H1 (cell line): ENCODE measurements at regions not wholly inside any gene's neighbourhood (a gene's known extent, or its start where the extent isn't known, plus 50 kb on each side); places are given as distances from the start of the nearest gene placed in this dataset.

Experiments
- CTCF ChIA-PET: fragments of 300-600 bp; sonication (Branson Sonifier 250); formaldehyde crosslinking; loops from one replicate; lab custom pipeline; 2021; ENCODE audit not compliant: partially characterized antibody; lab: Charles Lee
- POLR2A ChIA-PET: fragments of 300-600 bp; sonication (Branson Sonifier 250); formaldehyde crosslinking; loops from one replicate; lab custom pipeline; 2021; ENCODE audit warnings: inconsistent platforms; ENCODE audit not compliant: partially characterized antibody; lab: Charles Lee
- DNase-seq, 2 experiments: peaks; one replicate each; pipeline versions ENCODE4 v3.0.0 to v3.0.0-alpha.2; 2010 to 2022; ENCODE audit warnings: low spot score in 2 of 2, low read depth in 1 of 2, mixed read lengths in 1 of 2
- FAIRE-seq: peaks from 2 replicates; lab custom pipeline; 2011; peaks lifted over from hg19 to GRCh38; lab: Jason Lieb, UNC
- H2AFZ ChIP-seq: 2 replicates; pipeline ENCODE4 v1.8.1; 2012; ENCODE audit warnings: low read length, inconsistent platforms
- H2AK5ac ChIP-seq: 2 replicates; pipeline ENCODE4 v1.6.1; 2013; ENCODE audit warnings: low read depth, low read length
- H2BK120ac ChIP-seq: replicated peaks from 2 replicates; pipeline ENCODE3; 2013; ENCODE audit warnings: low read depth, low read length, inconsistent platforms
- H2BK12ac ChIP-seq: 2 replicates; pipeline ENCODE4 v1.6.1; 2013; ENCODE audit warnings: low read depth, low read length
- H2BK15ac ChIP-seq: 2 replicates; pipeline ENCODE4 v1.6.1; 2013; ENCODE audit warnings: low read length
- H2BK20ac ChIP-seq: 2 replicates; pipeline ENCODE4 v1.6.1; 2013; ENCODE audit warnings: low read length
- H2BK5ac ChIP-seq: 2 replicates; pipeline ENCODE4 v1.6.1; 2013; ENCODE audit warnings: low read depth, low read length
- H3K14ac ChIP-seq: 2 replicates; pipeline ENCODE4 v1.6.1; 2013; ENCODE audit warnings: inconsistent platforms; ENCODE audit not compliant: insufficient read length
- H3K18ac ChIP-seq: 2 replicates; pipeline ENCODE4 v1.6.1; 2013; ENCODE audit warnings: low read length; ENCODE audit errors: extremely low read depth
- H3K23ac ChIP-seq: 2 replicates; pipeline ENCODE4 v1.6.1; 2013; ENCODE audit warnings: inconsistent platforms; ENCODE audit not compliant: insufficient read length
- H3K23me2 ChIP-seq: 2 replicates; pipeline ENCODE4 v1.6.1; 2013; ENCODE audit warnings: low read depth, low read length
- H3K27ac ChIP-seq: 2 replicates; pipeline ENCODE4 v1.6.1; 2011; ENCODE audit warnings: low read depth, low read length, inconsistent platforms
- H3K27me3 ChIP-seq, 4 experiments: replicated peaks in 1 of 4; 1 replicate in 1 of 4; 2 replicates in 3 of 4; pipeline versions ENCODE4 v1.6.1 to v1.8.1; 2011 to 2013; ENCODE audit warnings: low read length in 3 of 4, mild to moderate bottlenecking in 3 of 4, inconsistent platforms in 2 of 4, mixed read lengths in 2 of 4, moderate library complexity in 1 of 4; ENCODE audit not compliant: control insufficient read depth in 3 of 4, insufficient read depth in 3 of 4; ENCODE audit errors: extremely low read depth in 1 of 4
- H3K36me3 ChIP-seq, 4 experiments: 2 replicates each; pipeline versions ENCODE4 v1.6.1 to v1.8.1; 2011 to 2013; ENCODE audit warnings: mild to moderate bottlenecking in 4 of 4, low read length in 3 of 4, moderate library complexity in 2 of 4, control low read depth in 1 of 4, inconsistent platforms in 1 of 4; ENCODE audit not compliant: insufficient read depth in 4 of 4, control insufficient read depth in 2 of 4
- H3K4ac ChIP-seq: replicated peaks from 2 replicates; pipeline ENCODE3; 2013; ENCODE audit warnings: low read length, low read depth, mixed read lengths, inconsistent platforms; ENCODE audit not compliant: insufficient read length
- H3K4me1 ChIP-seq, 4 experiments: replicated peaks in 1 of 4; 1 replicate in 1 of 4; 2 replicates in 3 of 4; pipeline versions ENCODE4 v1.6.1 to v1.8.1; 2011 to 2013; ENCODE audit warnings: low read length in 3 of 4, inconsistent platforms in 2 of 4, mixed read lengths in 1 of 4; ENCODE audit not compliant: insufficient read depth in 4 of 4, control insufficient read depth in 3 of 4
- H3K4me2 ChIP-seq, 2 experiments: 2 replicates each; pipeline versions ENCODE4 v1.6.1 to v1.8.1; 2011 to 2013; ENCODE audit warnings: low read depth in 2 of 2, low read length in 2 of 2, control low read depth in 1 of 2, inconsistent platforms in 1 of 2, mild to moderate bottlenecking in 1 of 2; ENCODE audit not compliant: insufficient read depth in 1 of 2
- H3K4me3 ChIP-seq, 4 experiments: fragments of 200-600, 300-600 bp in 1 of 4; sonication (generic), shearing (Covaris generic), sonication (Bioruptor Twin) in 1 of 4; 2 replicates each; pipeline versions ENCODE4 v1.5.1 to v1.8.1; 2011 to 2016; ENCODE audit warnings: low read length in 4 of 4, low read depth in 3 of 4, control low read depth in 2 of 4, inconsistent platforms in 2 of 4, mild to moderate bottlenecking in 2 of 4, mixed read lengths in 1 of 4, moderate library complexity in 1 of 4; ENCODE audit not compliant: insufficient read depth in 2 of 4; ENCODE audit errors: extremely low read depth in 1 of 4
- H3K56ac ChIP-seq: replicated peaks from 2 replicates; pipeline ENCODE3; 2013; ENCODE audit warnings: low read depth, mild to moderate bottlenecking, mixed read lengths, low read length, inconsistent platforms; ENCODE audit not compliant: insufficient read length
- H3K79me1 ChIP-seq: 2 replicates; pipeline ENCODE4 v1.6.1; 2013; ENCODE audit warnings: low read depth, low read length, control low read depth
- H3K79me2 ChIP-seq, 2 experiments: 2 replicates each; pipeline versions ENCODE4 v1.6.1 to v1.8.1; 2012 to 2013; ENCODE audit warnings: low read length in 2 of 2, mild to moderate bottlenecking in 2 of 2, inconsistent platforms in 1 of 2; ENCODE audit not compliant: insufficient read depth in 2 of 2, control insufficient read depth in 1 of 2
- H3K9ac ChIP-seq, 4 experiments: replicated peaks in 1 of 4; 1 replicate in 1 of 4; 2 replicates in 3 of 4; pipeline versions ENCODE4 v1.6.1 to v1.8.1; 2011 to 2013; ENCODE audit warnings: low read depth in 3 of 4, low read length in 3 of 4, control low read depth in 2 of 4, mild to moderate bottlenecking in 2 of 4, moderate library complexity in 2 of 4, inconsistent platforms in 1 of 4; ENCODE audit errors: extremely low read depth in 1 of 4
- H3K9me3 ChIP-seq, 2 experiments: 2 replicates each; pipeline versions ENCODE4 v1.6.1 to v1.8.1; 2012 to 2013; ENCODE audit warnings: mild to moderate bottlenecking in 2 of 2, moderate library complexity in 2 of 2, control low read depth in 1 of 2, inconsistent platforms in 1 of 2, low read depth in 1 of 2, low read length in 1 of 2, mixed read lengths in 1 of 2; ENCODE audit not compliant: insufficient read depth in 2 of 2
- H4K20me1 ChIP-seq, 2 experiments: replicated peaks in 1 of 2; 2 replicates each; pipeline versions ENCODE3 to v1.8.1; 2011 to 2013; ENCODE audit warnings: inconsistent platforms in 2 of 2, low read length in 2 of 2, mild to moderate bottlenecking in 1 of 2; ENCODE audit not compliant: insufficient read depth in 2 of 2, control insufficient read depth in 1 of 2
- H4K5ac ChIP-seq: 2 replicates; pipeline ENCODE4 v1.6.1; 2013; ENCODE audit warnings: low read length, low read depth, mixed read lengths, inconsistent platforms; ENCODE audit not compliant: insufficient read length
- H4K8ac ChIP-seq: 2 replicates; pipeline ENCODE4 v1.8.0; 2013; ENCODE audit warnings: mild to moderate bottlenecking, moderate library complexity, low read length, inconsistent platforms; ENCODE audit not compliant: insufficient read depth; ENCODE audit errors: extremely low read depth
- H4K91ac ChIP-seq: replicated peaks from 2 replicates; pipeline ENCODE3; 2013; ENCODE audit warnings: low read length, mixed read lengths, inconsistent platforms; ENCODE audit not compliant: insufficient read length
- CHD2 ChIP-seq: IDR thresholded peaks from 2 replicates; pipeline ENCODE4 v1.6.1; 2012; ENCODE audit warnings: low read length, improper control_type of control experiment
- CTBP2 ChIP-seq: IDR thresholded peaks from 2 replicates; pipeline ENCODE4 v1.7.0; 2011; ENCODE audit warnings: borderline replicate concordance, mild to moderate bottlenecking, moderate library complexity, mixed read lengths, low read length; ENCODE audit not compliant: insufficient read depth, insufficient read length
- KDM4A ChIP-seq: IDR thresholded peaks from one replicate; pipeline ENCODE4 v1.7.1; 2012; ENCODE audit warnings: low read depth, mild to moderate bottlenecking, moderate library complexity, low read length, inconsistent platforms; ENCODE audit not compliant: severe bottlenecking
- WGBS, 2 experiments: shearing (Covaris generic) in 1 of 2; methylation state at CpG; one replicate each; pipeline versions ENCODE4 v1.1.6 to v1.1.7; 2013 to 2015; ENCODE audit warnings: low lambda C conversion rate in 2 of 2, mixed read lengths in 2 of 2, inconsistent platforms in 1 of 2, low coverage in 1 of 2, missing lambda C conversion rate in 1 of 2; ENCODE audit not compliant: insufficient replicate concordance in 2 of 2, insufficient coverage in 1 of 2, insufficient read length in 1 of 2; ENCODE audit errors: extremely low coverage in 1 of 2, missing lambda C conversion rate in 1 of 2; 5-methylcytosine and 5-hydroxymethylcytosine counted together
- TF ChIP-seq, protein P1 (sequence below): IDR thresholded peaks from 2 replicates; pipeline ENCODE4 v1.6.1; 2012; ENCODE audit warnings: inconsistent platforms

DNA sequence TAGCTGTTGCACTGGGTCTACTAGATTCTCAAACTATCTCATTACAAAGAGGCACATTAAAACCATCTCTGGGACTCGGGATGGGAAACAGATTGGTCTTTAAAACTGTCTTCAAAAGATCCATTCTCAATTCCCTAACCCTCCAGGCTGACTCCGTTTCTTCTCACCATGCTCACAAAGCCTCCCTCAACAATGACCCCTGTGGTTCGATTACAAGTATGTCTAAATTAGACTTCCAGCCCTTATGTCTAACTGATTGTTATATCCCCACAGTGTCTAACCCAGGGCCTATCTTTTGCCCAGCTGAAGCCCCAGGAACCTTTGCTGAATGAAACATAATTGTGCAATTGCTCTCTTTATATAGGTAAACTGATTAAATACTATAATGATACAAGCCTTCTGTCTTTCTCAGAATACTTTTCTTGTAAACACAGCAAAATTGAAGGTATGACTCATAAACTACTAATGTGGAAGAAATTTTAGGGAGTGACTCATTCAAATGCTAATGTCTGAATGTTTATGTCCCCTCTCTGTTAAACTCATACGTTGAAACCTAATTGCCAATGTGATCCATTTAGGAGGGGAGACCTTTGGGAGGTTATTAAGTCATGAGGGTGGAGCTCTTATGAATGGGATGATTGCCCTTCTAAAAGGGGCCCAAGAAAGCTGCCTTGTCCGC, 65.6 kb upstream of the DAB1 start:
- TF ChIP-seq KDM4A (no peak), CHD2 (no peak), CTBP2 (no peak)
- TF ChIP-seq, protein P1, sequence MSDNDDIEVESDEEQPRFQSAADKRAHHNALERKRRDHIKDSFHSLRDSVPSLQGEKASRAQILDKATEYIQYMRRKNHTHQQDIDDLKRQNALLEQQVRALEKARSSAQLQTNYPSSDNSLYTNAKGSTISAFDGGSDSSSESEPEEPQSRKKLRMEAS: no peak
- TF ChIP-seq, all 59 proteins: peak for 0
- Histone ChIP-seq H2BK120ac (no peak overlapping the region), H3K27ac (no peak overlapping the region), H3K9me3 (no peaks in the 10 kb centered on the region), H3K27me3 (no peaks in the 10 kb centered on the region), H2AK5ac (no peak overlapping the region), H3K18ac (no peak overlapping the region), H3K4me3 (no peak overlapping the region), H3K56ac (no peak overlapping the region), H3K4me2 (no peak overlapping the region), H2AFZ (no peak overlapping the region), H4K20me1 (no peaks in the 10 kb centered on the region), H3K9ac (no peak overlapping the region), H2BK15ac (no peak overlapping the region), H2BK20ac (no peak overlapping the region), H3K79me1 (no peaks in the 10 kb centered on the region), H4K8ac (no peak overlapping the region), H3K23me2 (no peaks in the 10 kb centered on the region; the same call in 1 of the 2 replicates), H4K91ac (no peak overlapping the region), H3K79me2 (no peaks in the 10 kb centered on the region), H3K4ac (no peak overlapping the region), H2BK5ac (no peak overlapping the region), H3K14ac (no peak overlapping the region), H4K5ac (no peak overlapping the region), H3K36me3 (no peaks in the 10 kb centered on the region), H3K4me1 (peaks cover 0 to 10% (median under 1%) of the 10 kb centered on the region in 4 experiments; a peak in 2 of 7 replicates), H3K23ac (no peak overlapping the region), H2BK12ac (no peak overlapping the region)
- POLR2A ChIA-PET: no interaction called here
- DNase-seq (no peak), FAIRE-seq (no peak)
- CTCF ChIA-PET: no interaction called here
- WGBS, 2 experiments: 81% methylated on average over 5 of the region's 5 CpGs; no CpG with 5 or more reads in 1 of the 2 experiments
